ENCODE measurements at regions not wholly inside any gene's neighbourhood (a gene's known extent, or its start where the extent isn't known, plus 50 kb on each side); places are given as distances from the start of the nearest gene placed in this dataset.

DNA sequence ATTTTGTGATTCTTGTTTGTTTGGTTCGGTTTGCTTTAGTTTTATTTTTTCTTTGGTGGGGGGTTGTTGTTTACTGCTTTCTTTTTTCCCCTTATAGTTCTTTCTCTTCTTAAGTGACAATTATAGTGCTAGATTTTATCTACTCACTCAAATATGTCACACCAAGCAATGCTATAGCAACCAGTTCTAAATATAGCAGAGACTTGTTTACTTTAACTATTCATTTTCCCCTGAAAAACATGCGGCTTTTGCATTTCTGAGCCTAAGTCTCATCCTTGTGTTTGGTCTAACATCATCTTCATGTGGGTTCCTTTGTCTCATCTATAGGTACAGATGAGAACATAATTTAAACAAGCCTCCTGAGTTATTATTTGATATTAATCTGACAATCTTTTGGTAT, 676.6 kb downstream of the FAT4 start:
- ATAC-seq (no peak), DNase-seq (no peak)
- Histone ChIP-seq H3K4me1 (no peaks in the 10 kb centered on the region), H3K36me3 (no peaks in the 10 kb centered on the region), H3K27ac (no peak overlapping the region), H3K9me3 (no peaks in the 10 kb centered on the region), H3K27me3 (no peaks in the 10 kb centered on the region), H3K4me3 (no peak overlapping the region)
- in situ Hi-C loops (cut with MboI; ENCODE audit: low sequenced_read_pairs in 4 of 4) (no loop called here), intact Hi-C loops (cut with DNase I; ENCODE audit: low total_unique reads) (no loop called here)
- TF ChIP-seq, protein P1, sequence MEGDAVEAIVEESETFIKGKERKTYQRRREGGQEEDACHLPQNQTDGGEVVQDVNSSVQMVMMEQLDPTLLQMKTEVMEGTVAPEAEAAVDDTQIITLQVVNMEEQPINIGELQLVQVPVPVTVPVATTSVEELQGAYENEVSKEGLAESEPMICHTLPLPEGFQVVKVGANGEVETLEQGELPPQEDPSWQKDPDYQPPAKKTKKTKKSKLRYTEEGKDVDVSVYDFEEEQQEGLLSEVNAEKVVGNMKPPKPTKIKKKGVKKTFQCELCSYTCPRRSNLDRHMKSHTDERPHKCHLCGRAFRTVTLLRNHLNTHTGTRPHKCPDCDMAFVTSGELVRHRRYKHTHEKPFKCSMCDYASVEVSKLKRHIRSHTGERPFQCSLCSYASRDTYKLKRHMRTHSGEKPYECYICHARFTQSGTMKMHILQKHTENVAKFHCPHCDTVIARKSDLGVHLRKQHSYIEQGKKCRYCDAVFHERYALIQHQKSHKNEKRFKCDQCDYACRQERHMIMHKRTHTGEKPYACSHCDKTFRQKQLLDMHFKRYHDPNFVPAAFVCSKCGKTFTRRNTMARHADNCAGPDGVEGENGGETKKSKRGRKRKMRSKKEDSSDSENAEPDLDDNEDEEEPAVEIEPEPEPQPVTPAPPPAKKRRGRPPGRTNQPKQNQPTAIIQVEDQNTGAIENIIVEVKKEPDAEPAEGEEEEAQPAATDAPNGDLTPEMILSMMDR (IDR thresholded peaks at IDR 0.05 in 4 of 5, conservative IDR thresholded peaks at IDR 0.05 in 1 of 5): no peak
- no peak for TF ChIP-seq POLR2A (IDR thresholded peaks at IDR 0.05)

DNA sequence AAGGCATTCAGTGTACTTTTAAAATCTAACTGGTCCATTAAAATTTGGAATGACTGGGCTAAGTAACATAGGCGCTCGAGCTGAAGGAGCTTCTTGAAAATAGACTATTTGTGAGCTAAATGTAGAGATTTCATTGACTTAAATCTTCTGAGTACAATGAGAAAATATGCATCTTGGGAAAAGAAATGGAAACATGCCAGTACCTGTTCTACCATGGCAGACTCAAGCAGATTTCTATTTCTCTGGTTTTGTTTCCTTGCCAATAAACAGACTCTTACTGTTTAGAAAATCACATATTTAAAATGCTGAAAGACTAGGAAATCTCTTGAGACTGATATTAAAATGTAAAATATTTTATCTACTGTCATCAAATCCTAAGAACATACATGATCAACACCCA, 678.1 kb downstream of the FAT4 start:
- Histone ChIP-seq H3K9me3 (no peaks in the 10 kb centered on the region), H3K36me3 (no peaks in the 10 kb centered on the region), H3K4me1 (no peaks in the 10 kb centered on the region), H3K27me3 (no peaks in the 10 kb centered on the region), H3K4me3 (no peak overlapping the region), H3K27ac (no peak overlapping the region)
- intact Hi-C loops (cut with DNase I; ENCODE audit: low total_unique reads) (no loop called here), in situ Hi-C loops (cut with MboI; ENCODE audit: low sequenced_read_pairs in 4 of 4) (no loop called here)
- TF ChIP-seq, protein P1 (IDR thresholded peaks at IDR 0.05 in 4 of 5, conservative IDR thresholded peaks at IDR 0.05 in 1 of 5): no peak
- no peak for TF ChIP-seq POLR2A (IDR thresholded peaks at IDR 0.05)
- ATAC-seq (no peak), DNase-seq (no peak)

DNA sequence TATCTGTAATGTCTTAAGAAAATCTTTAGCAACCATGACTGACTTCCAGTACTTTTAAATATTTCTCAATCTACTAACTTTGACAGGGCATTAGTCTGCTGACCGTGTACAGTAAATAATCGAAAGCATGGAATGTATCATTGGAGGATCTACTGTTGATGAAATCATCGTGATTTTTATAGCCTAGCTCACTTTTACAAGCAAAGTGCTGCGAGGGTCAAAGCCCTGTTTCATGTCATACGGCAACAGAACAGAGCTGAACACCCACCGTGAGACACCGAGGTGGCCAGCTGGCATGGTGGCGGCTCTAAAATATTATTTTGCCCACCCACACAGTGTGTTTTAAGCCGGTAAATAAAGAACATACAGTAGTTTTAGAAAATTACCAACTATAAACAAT, 679.3 kb downstream of the FAT4 start:
- no peak for DNase-seq
- in situ Hi-C loops (cut with MboI; ENCODE audit: low sequenced_read_pairs in 4 of 4): no loop called here
- H3K9me3 ChIP-seq: no peaks in the 10 kb centered on the region
- no peak overlapping the region for H3K27ac ChIP-seq
- H3K4me3 ChIP-seq: no peak overlapping the region
- ATAC-seq: no peak
- TF ChIP-seq, protein P1 (IDR thresholded peaks at IDR 0.05 in 4 of 5, conservative IDR thresholded peaks at IDR 0.05 in 1 of 5): no peak
- no peak for TF ChIP-seq POLR2A (IDR thresholded peaks at IDR 0.05)
- H3K4me1 ChIP-seq: no peaks in the 10 kb centered on the region
- H3K36me3 ChIP-seq: no peaks in the 10 kb centered on the region
- no peaks in the 10 kb centered on the region for H3K27me3 ChIP-seq
- intact Hi-C loops (cut with DNase I; ENCODE audit: low total_unique reads): no loop called here

GRCh38 chr4:125994430-125994829, 679.7 kb downstream of the FAT4 start:
- Histone ChIP-seq H3K4me3 (no peak overlapping the region), H3K27me3 (no peaks in the 10 kb centered on the region), H3K4me1 (no peaks in the 10 kb centered on the region), H3K36me3 (no peaks in the 10 kb centered on the region), H3K9me3 (no peaks in the 10 kb centered on the region), H3K27ac (no peak overlapping the region)
- in situ Hi-C loops (cut with MboI; ENCODE audit: low sequenced_read_pairs in 4 of 4) (no loop called here), intact Hi-C loops (cut with DNase I; ENCODE audit: low total_unique reads) (no loop called here)
- no peak for TF ChIP-seq POLR2A (IDR thresholded peaks at IDR 0.05)
- TF ChIP-seq, protein P1 (IDR thresholded peaks at IDR 0.05 in 4 of 5, conservative IDR thresholded peaks at IDR 0.05 in 1 of 5): no peak
- no peak for ATAC-seq
- no peak for DNase-seq

DNA sequence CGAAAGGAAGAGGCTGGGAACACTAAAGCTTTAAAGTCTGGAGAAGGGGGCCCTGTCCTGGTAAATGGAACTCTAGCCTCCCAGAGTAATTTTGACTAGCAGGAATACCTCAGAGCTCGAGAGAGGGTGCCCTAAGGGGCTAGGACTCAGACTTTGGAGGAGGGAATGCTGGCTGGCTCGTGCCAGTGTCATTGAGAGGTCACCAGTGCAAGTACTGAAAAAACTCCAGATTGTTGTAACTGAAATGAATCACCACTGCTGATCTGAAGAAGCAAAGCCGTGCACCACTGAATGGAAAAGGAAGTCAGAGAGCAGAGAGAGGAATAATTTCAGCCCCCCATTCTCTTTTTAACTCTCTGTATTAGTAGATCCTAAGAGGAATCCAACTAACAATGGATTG, 690.2 kb downstream of the FAT4 start:
- intact Hi-C loops (cut with DNase I; ENCODE audit: low total_unique reads): no loop called here

More for the DNA sequence above, 690.2 kb downstream of the FAT4 start:
- no peaks in the 10 kb centered on the region for H3K36me3 ChIP-seq
- in situ Hi-C loops (cut with MboI; ENCODE audit: low sequenced_read_pairs in 4 of 4): no loop called here
- H3K4me1 ChIP-seq: no peaks in the 10 kb centered on the region
- no peak overlapping the region for H3K27ac ChIP-seq
- ATAC-seq: no peak
- no peak overlapping the region for H3K4me3 ChIP-seq
- no peak for DNase-seq
- H3K27me3 ChIP-seq: no peaks in the 10 kb centered on the region
- H3K9me3 ChIP-seq: no peaks in the 10 kb centered on the region
- TF ChIP-seq, protein P1 (IDR thresholded peaks at IDR 0.05 in 4 of 5, conservative IDR thresholded peaks at IDR 0.05 in 1 of 5): no peak
- TF ChIP-seq POLR2A (IDR thresholded peaks at IDR 0.05): no peak
